ENCODE measurements at regions not wholly inside any gene's neighbourhood (a gene's known extent, or its start where the extent isn't known, plus 50 kb on each side); places are given as distances from the start of the nearest gene placed in this dataset.

DNA sequence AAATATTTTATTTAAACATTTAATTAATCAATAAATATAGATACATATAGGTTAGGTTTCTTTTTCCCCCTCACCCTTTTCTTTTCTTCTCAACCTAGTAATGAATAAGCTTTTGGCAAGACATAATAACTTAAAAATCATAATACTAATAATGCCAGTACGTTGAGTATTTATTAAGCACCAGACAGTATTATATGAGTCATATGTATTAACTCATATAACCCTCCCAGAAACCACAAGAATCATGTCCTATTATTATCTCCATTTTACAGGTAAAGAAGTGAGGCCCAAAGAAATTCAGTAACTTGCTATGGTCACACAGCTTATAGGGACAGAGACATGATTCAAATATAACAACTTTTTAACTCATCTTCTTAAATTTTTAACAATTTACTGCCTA, 834.5 kb upstream of the ADGRL2 start:
- no peaks in the 10 kb centered on the region for H3K4me1 ChIP-seq
- H3K9me3 ChIP-seq: no peaks in the 10 kb centered on the region
- H3K27me3 ChIP-seq: no peaks in the 10 kb centered on the region
- no peak overlapping the region for H3K4me3 ChIP-seq
- TF ChIP-seq POLR2A (IDR thresholded peaks at IDR 0.05): no peak
- TF ChIP-seq, protein P1, sequence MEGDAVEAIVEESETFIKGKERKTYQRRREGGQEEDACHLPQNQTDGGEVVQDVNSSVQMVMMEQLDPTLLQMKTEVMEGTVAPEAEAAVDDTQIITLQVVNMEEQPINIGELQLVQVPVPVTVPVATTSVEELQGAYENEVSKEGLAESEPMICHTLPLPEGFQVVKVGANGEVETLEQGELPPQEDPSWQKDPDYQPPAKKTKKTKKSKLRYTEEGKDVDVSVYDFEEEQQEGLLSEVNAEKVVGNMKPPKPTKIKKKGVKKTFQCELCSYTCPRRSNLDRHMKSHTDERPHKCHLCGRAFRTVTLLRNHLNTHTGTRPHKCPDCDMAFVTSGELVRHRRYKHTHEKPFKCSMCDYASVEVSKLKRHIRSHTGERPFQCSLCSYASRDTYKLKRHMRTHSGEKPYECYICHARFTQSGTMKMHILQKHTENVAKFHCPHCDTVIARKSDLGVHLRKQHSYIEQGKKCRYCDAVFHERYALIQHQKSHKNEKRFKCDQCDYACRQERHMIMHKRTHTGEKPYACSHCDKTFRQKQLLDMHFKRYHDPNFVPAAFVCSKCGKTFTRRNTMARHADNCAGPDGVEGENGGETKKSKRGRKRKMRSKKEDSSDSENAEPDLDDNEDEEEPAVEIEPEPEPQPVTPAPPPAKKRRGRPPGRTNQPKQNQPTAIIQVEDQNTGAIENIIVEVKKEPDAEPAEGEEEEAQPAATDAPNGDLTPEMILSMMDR (IDR thresholded peaks at IDR 0.05): no peak
- WGBS, 2 donors: 48 to 89% methylated on average over 1 of the region's 1 CpG
- no peak for DNase-seq
- no peak overlapping the region for H3K27ac ChIP-seq
- no peaks in the 10 kb centered on the region for H3K36me3 ChIP-seq (ENCODE audit: low read depth, missing control alignments)
- intact Hi-C loops (cut with DNase I; ENCODE audit: low total_unique reads): no loop called here

DNA sequence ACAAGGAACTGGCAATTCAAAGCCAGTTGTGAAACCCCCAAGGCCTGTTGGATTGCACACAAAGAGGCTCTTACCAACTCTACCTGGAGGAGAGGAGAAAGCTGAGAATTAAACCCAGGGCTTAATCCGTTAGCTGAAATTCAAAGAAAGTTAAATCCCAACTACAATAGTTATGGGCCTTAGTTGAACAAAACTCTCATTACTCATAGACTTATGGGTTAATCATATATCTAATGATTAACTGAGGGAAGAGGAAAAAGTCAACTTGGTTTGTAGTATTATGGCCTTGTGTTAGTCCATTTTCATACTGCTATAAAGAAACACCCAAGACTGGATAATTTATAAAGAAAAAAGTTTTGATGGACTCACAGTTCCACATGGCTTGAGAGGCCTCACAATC, 838.2 kb upstream of the ADGRL2 start:
- DNase-seq: no peak
- no peak overlapping the region for H3K27ac ChIP-seq
- intact Hi-C loops (cut with DNase I; ENCODE audit: low total_unique reads): no loop called here
- no peak overlapping the region for H3K4me3 ChIP-seq
- no peaks in the 10 kb centered on the region for H3K36me3 ChIP-seq (ENCODE audit: low read depth, missing control alignments)
- H3K4me1 ChIP-seq: no peaks in the 10 kb centered on the region
- 89 to 97% methylated on average over 1 of the region's 1 CpG for WGBS, 2 donors
- no peaks in the 10 kb centered on the region for H3K9me3 ChIP-seq
- TF ChIP-seq, protein P1 (IDR thresholded peaks at IDR 0.05): no peak
- TF ChIP-seq POLR2A (IDR thresholded peaks at IDR 0.05): no peak
- H3K27me3 ChIP-seq: no peaks in the 10 kb centered on the region

DNA sequence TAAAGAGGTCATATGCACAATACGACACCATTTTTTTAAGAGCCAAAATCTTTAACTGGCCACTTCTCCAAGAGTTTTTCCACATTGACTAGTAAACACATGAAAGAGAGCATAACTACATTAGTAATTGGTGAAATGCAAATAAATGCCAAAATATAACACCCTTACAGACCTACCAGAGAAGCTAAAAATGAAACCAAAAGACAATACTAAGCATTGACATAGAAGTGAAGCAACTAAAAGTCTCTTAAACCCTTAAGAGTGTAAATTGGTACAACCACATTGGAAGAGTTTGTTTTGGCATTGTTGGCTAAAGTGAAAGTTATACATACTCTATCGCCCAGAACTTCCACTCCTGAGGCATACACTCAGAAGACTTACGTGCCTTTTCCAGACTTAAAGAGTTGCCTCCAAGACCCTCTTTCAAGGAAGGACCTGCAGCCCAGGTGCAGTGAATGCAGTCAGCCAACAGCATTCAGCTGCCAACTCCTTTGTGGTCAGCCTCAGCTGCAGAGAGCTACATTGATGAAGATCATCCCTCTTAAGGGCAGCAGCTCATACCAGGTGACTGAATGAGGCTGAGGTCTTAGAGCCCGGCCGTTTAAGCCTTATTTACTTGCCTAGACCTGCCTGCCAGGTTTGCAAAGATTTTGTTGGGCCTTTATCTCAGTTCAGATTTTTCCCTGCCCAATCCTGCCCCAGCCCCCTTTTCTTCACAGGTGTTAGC, 839.1 kb upstream of the ADGRL2 start:
- Histone ChIP-seq H3K4me1 (no peaks in the 10 kb centered on the region), H3K27ac (no peak overlapping the region), H3K36me3 (ENCODE audit: low read depth, missing control alignments) (no peaks in the 10 kb centered on the region), H3K4me3 (no peak overlapping the region), H3K9me3 (no peaks in the 10 kb centered on the region), H3K27me3 (no peaks in the 10 kb centered on the region)
- DNase-seq: no peak
- TF ChIP-seq, protein P1 (IDR thresholded peaks at IDR 0.05): no peak
- no peak for TF ChIP-seq POLR2A (IDR thresholded peaks at IDR 0.05)
- intact Hi-C loops (cut with DNase I; ENCODE audit: low total_unique reads): no loop called here
- 89 to 93% methylated on average over 5 of the region's 5 CpGs for WGBS, 2 donors

DNA sequence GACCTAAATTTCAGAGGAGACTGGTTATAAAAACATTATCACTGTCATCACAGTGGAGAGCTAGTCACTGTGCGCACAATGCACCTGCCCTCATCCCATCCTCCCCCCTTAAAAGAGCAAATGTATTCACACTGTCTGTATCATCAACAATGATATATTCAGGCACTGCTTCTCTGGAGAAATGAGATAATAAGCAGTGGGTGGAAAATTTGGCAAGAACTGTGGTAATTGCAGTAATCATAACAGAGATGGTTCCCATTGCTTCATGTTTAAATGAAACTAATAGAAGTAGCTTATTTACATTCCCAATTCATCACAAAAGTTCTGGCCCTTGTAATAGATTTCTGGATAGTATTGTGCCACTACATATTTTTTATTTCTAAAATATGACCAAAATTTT, 867.4 kb upstream of the ADGRL2 start:
- Histone ChIP-seq H3K27me3 (no peaks in the 10 kb centered on the region), H3K4me3 (no peak overlapping the region), H3K27ac (no peak overlapping the region), H3K36me3 (ENCODE audit: low read depth, missing control alignments) (no peaks in the 10 kb centered on the region), H3K9me3 (no peaks in the 10 kb centered on the region), H3K4me1 (no peaks in the 10 kb centered on the region)
- no peak for TF ChIP-seq POLR2A (IDR thresholded peaks at IDR 0.05)
- TF ChIP-seq, protein P1 (IDR thresholded peaks at IDR 0.05): no peak
- WGBS, 2 donors: 91% methylated on average over 1 of the region's 1 CpG
- DNase-seq: no peak
- intact Hi-C loops (cut with DNase I; ENCODE audit: low total_unique reads): no loop called here

DNA sequence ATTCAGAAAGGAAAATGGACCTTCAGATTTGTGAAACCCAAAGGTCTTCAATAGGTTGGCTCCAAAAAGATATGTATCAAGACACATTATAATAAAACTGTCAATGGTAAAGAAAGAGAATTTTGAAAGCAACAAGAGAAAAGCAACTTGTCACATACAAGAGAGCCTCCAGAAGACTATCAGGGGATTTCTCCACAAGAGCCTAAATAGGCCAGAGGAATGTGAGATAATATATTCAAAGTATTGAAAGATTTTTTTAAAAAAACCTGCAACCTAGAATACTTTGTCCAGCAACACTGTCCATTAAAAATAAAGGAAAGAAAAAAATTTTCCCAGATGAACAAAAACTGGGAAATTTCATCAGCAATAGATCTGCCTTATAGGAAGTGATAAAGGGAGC, 869.6 kb upstream of the ADGRL2 start:
- TF ChIP-seq, protein P1 (IDR thresholded peaks at IDR 0.05): no peak
- TF ChIP-seq POLR2A (IDR thresholded peaks at IDR 0.05): no peak

More for the DNA sequence above, 869.6 kb upstream of the ADGRL2 start:
- Histone ChIP-seq H3K9me3 (no peaks in the 10 kb centered on the region), H3K27me3 (no peaks in the 10 kb centered on the region), H3K27ac (no peak overlapping the region), H3K4me3 (no peak overlapping the region), H3K36me3 (ENCODE audit: low read depth, missing control alignments) (no peaks in the 10 kb centered on the region), H3K4me1 (no peaks in the 10 kb centered on the region)
- DNase-seq: no peak
- intact Hi-C loops (cut with DNase I; ENCODE audit: low total_unique reads): no loop called here
